Suprapubic skin (tissue), 2 donors: ENCODE measurements at regions not wholly inside any gene's neighbourhood (a gene's known extent, or its start where the extent isn't known, plus 50 kb on each side); places are given as distances from the start of the nearest gene placed in this dataset.

Experiments
- EP300 ChIP-seq: sonication (generic); formaldehyde crosslinking; IDR thresholded peaks from one replicate; pipeline ENCODE4 v1.6.1; 2017; ENCODE audit warnings: antibody characterized with exemption
- POLR2A ChIP-seq, 2 donors: fragments of 450-650 bp; IDR thresholded peaks; one replicate each; pipeline ENCODE4 v1.6.1; 2017; ENCODE audit warnings: antibody characterized with exemption in 2 of 2, mild to moderate bottlenecking in 2 of 2, moderate library complexity in 2 of 2

DNA sequence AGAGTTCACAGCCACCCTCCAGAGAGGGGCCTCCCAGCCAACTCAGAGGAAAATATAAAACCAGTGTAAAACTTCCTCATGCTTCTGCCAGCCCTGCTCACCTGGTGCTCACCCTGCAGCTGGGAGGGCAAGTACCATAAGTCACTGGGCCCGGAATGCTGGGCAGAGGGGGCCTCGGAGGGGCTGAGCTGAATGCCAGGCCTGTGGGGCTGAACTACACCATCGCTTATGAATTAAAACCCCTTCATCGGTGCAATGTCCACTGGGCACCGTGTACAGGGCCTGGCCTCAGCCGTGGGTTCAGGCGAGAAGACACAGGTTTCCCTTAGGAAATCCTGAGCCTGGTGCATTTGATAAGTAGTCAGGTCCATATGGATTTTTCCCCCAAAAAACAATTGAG, 828.6 kb downstream of the TBC1D22A start:
- TF ChIP-seq POLR2A (IDR thresholded peaks at IDR 0.05): no peak
- TF ChIP-seq EP300: no peak
